ENCODE measurements at regions not wholly inside any gene's neighbourhood (a gene's known extent, or its start where the extent isn't known, plus 50 kb on each side); places are given as distances from the start of the nearest gene placed in this dataset.

GRCh38 chr4:138341739-138342415, 99.7 kb upstream of the SLC7A11 start:
- no peak overlapping the region for H2AFZ ChIP-seq (replicated peaks; ENCODE audit: low read length, poor library complexity)
- no peak overlapping the region for H2BK120ac ChIP-seq (ENCODE audit: low read depth, low read length)
- H4K8ac ChIP-seq (ENCODE audit: low read depth in 2 of 2, low read length in 2 of 2): no peak overlapping the region
- WGBS, 2 experiments (ENCODE audit: extremely low coverage in 2 of 2, insufficient read length in 1 of 2): 100% methylated on average over 1 of the region's 3 CpGs; no CpG with 5 or more reads in 1 of the 2 experiments
- no peak overlapping the region for H3K14ac ChIP-seq (replicated peaks; ENCODE audit: low read depth, low read length)
- no peak overlapping the region for H2AK9ac ChIP-seq (replicated peaks; ENCODE audit: low read depth, low read length, poor library complexity)
- no peaks in the 10 kb centered on the region for H4K20me1 ChIP-seq (ENCODE audit: insufficient read depth, low read length)
- no peak overlapping the region for H3K23ac ChIP-seq (ENCODE audit: low read depth, low read length)
- no peak overlapping the region for H2BK15ac ChIP-seq (ENCODE audit: low read depth, low read length)
- H3K36me3 ChIP-seq (ENCODE audit: control insufficient read depth, insufficient read depth, low read length): no peaks in the 10 kb centered on the region
- ATAC-seq (ENCODE audit: low read depth): no peak
- no peak overlapping the region for H3K27ac ChIP-seq (ENCODE audit: insufficient read depth, low read length)
- H2BK5ac ChIP-seq (ENCODE audit: low read depth, low read length, poor library complexity, severe bottlenecking): no peak overlapping the region
- ChIA-PET CTCF (no interaction called here), POLR2A (ENCODE audit: unreplicated experiment) (no interaction called here)
- H3K9me1 ChIP-seq (ENCODE audit: insufficient read depth, low read length): no peaks in the 10 kb centered on the region
- no peak overlapping the region for H3K56ac ChIP-seq (ENCODE audit: extremely low read depth, insufficient read depth, low read length)
- H3K9me3 ChIP-seq (ENCODE audit: control insufficient read depth, insufficient read depth, low read length): no peaks in the 10 kb centered on the region
- in situ Hi-C loops (cut with MboI; ENCODE audit: low sequenced_read_pairs) (no loop called here), dilution Hi-C loops (cut with HindIII; ENCODE audit: low sequenced_read_pairs, unreplicated experiment) (no loop called here), intact Hi-C loops (cut with micrococcal nuclease) (no loop called here)
- no peak overlapping the region for H2AK5ac ChIP-seq (ENCODE audit: low read depth, low read length)
- H3K4me3 ChIP-seq (ENCODE audit: insufficient read depth, low read depth, low read length): no peak overlapping the region
- H4K91ac ChIP-seq (ENCODE audit: insufficient read depth, low read depth, low read length): no peak overlapping the region
- H2BK20ac ChIP-seq (ENCODE audit: low read depth, low read length): no peak overlapping the region
- H3K4ac ChIP-seq (ENCODE audit: low read depth, low read length): no peak overlapping the region
- H3K4me1 ChIP-seq (ENCODE audit: control insufficient read depth, insufficient read depth, low read length): no peaks in the 10 kb centered on the region
- H3K27me3 ChIP-seq (ENCODE audit: control insufficient read depth, insufficient read depth, low read length): no peaks in the 10 kb centered on the region
- H4K5ac ChIP-seq (ENCODE audit: low read depth, low read length): no peak overlapping the region
- TF ChIP-seq CHD1 (IDR thresholded peaks at IDR 0.05; ENCODE audit: low read depth, low read length) (no peak), MAZ (IDR thresholded peaks at IDR 0.05; ENCODE audit: borderline replicate concordance, low read depth, low read length) (no peak), MAFK (IDR thresholded peaks at IDR 0.05; ENCODE audit: low read depth, low read length) (no peak), BHLHE40 (IDR thresholded peaks at IDR 0.05; ENCODE audit: low read depth, low read length) (no peak), FOS (IDR thresholded peaks at IDR 0.05; ENCODE audit: low read depth, low read length) (no peak), SMC3 (IDR thresholded peaks at IDR 0.05; ENCODE audit: low read depth, low read length) (no peak), CEBPB (IDR thresholded peaks at IDR 0.05; ENCODE audit: low read depth, low read length) (no peak), RFX5 (IDR thresholded peaks at IDR 0.05; ENCODE audit: low read depth, low read length) (no peak), MXI1 (IDR thresholded peaks at IDR 0.05; ENCODE audit: borderline replicate concordance, low read depth, low read length) (no peak), RCOR1 (IDR thresholded peaks at IDR 0.05; ENCODE audit: insufficient replicate concordance, low read length) (no peak), POLR2A (IDR thresholded peaks at IDR 0.05; ENCODE audit: low read depth, low read length) (no peak), CTCF (conservative IDR thresholded peaks at IDR 0.05; ENCODE audit: low read depth, low read length) (no peak), NFE2L2 (IDR thresholded peaks at IDR 0.05; ENCODE audit: low read depth, low read length) (no peak), RAD21 (IDR thresholded peaks at IDR 0.05; ENCODE audit: low read length) (no peak), ELK1 (IDR thresholded peaks at IDR 0.05; ENCODE audit: borderline replicate concordance, low read depth, low read length) (no peak)
- TF ChIP-seq, protein P1, sequence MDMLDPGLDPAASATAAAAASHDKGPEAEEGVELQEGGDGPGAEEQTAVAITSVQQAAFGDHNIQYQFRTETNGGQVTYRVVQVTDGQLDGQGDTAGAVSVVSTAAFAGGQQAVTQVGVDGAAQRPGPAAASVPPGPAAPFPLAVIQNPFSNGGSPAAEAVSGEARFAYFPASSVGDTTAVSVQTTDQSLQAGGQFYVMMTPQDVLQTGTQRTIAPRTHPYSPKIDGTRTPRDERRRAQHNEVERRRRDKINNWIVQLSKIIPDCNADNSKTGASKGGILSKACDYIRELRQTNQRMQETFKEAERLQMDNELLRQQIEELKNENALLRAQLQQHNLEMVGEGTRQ (IDR thresholded peaks at IDR 0.05; ENCODE audit: low read depth, low read length): no peak
- BruUV-seq (replicated peaks): no TSS peak
- DNase-seq: no peak
- H3K18ac ChIP-seq (ENCODE audit: low read depth, low read length): no peak overlapping the region
- no peaks in the 10 kb centered on the region for H3K79me1 ChIP-seq (ENCODE audit: low read depth in 1 of 2, low read length in 2 of 2)
- H3K4me2 ChIP-seq (ENCODE audit: low read depth, low read length): no peak overlapping the region
- no peak overlapping the region for H3K9ac ChIP-seq (ENCODE audit: low read depth, low read length)
